ENCODE measurements at regions not wholly inside any gene's neighbourhood (a gene's known extent, or its start where the extent isn't known, plus 50 kb on each side); places are given as distances from the start of the nearest gene placed in this dataset.

- no peak for ATAC-seq
- no peak for TF ChIP-seq ZFP3 (CRISPR knock-in tag; IDR thresholded peaks at IDR 0.05)
- no peak for TF ChIP-seq PATZ1 (CRISPR knock-in tag; IDR thresholded peaks at IDR 0.05; ENCODE audit: borderline replicate concordance)
- no peak for TF ChIP-seq BACH2 (CRISPR knock-in tag; IDR thresholded peaks at IDR 0.05; ENCODE audit: borderline replicate concordance)
- TF ChIP-seq TCF4 (CRISPR knock-in tag; IDR thresholded peaks at IDR 0.05; ENCODE audit: borderline replicate concordance) = no peak
- TF ChIP-seq ZNF70 (CRISPR knock-in tag; IDR thresholded peaks at IDR 0.05) = no peak
- no peak for TF ChIP-seq PPARA (CRISPR knock-in tag; IDR thresholded peaks at IDR 0.05; ENCODE audit: borderline replicate concordance)
- TF ChIP-seq RARB (CRISPR knock-in tag; IDR thresholded peaks at IDR 0.05) = no peak
- no peak for TF ChIP-seq GLIS3 (CRISPR knock-in tag; IDR thresholded peaks at IDR 0.05)
- no peak for TF ChIP-seq CREB5 (CRISPR knock-in tag; IDR thresholded peaks at IDR 0.05; ENCODE audit: low read depth)
- TF ChIP-seq CSDC2 (CRISPR knock-in tag; IDR thresholded peaks at IDR 0.05) = no peak
- no peak for TF ChIP-seq TSHZ2 (CRISPR knock-in tag; IDR thresholded peaks at IDR 0.05)
- TF ChIP-seq ZC3H10 (CRISPR knock-in tag; IDR thresholded peaks at IDR 0.05) = no peak
- TF ChIP-seq ARNTL (CRISPR knock-in tag; IDR thresholded peaks at IDR 0.05; ENCODE audit: borderline replicate concordance, low read depth) = no peak
Observed at GRCh38 chr9:135229701-135230385, 142.4 kb downstream of the OLFM1 start.

GRCh38 chr9:135230386-135230765 is 142.9 kb downstream of the OLFM1 start:
- ATAC-seq = no peak
- TF ChIP-seq CREB5 (CRISPR knock-in tag; IDR thresholded peaks at IDR 0.05; ENCODE audit: low read depth) = no peak
- no peak for TF ChIP-seq ESRRG (CRISPR knock-in tag; IDR thresholded peaks at IDR 0.05)

GRCh38 chr9:135230817-135231520 is 143.5 kb downstream of the OLFM1 start:
- no peak for TF ChIP-seq ESRRG (CRISPR knock-in tag; IDR thresholded peaks at IDR 0.05)
- no peak for TF ChIP-seq RARB (CRISPR knock-in tag; IDR thresholded peaks at IDR 0.05)
- no peak for TF ChIP-seq GLIS3 (CRISPR knock-in tag; IDR thresholded peaks at IDR 0.05)
- TF ChIP-seq POU6F1 (CRISPR knock-in tag; IDR thresholded peaks at IDR 0.05; ENCODE audit: borderline replicate concordance, low read depth) = no peak
- no peak for TF ChIP-seq ZNF8 (CRISPR knock-in tag; IDR thresholded peaks at IDR 0.05)
- TF ChIP-seq SNAI2 (CRISPR knock-in tag; IDR thresholded peaks at IDR 0.05) = no peak
- TF ChIP-seq ISL1 (CRISPR knock-in tag; IDR thresholded peaks at IDR 0.05) = no peak
- ATAC-seq = no peak

All from SK-N-SH treated with all-trans-retinoic acid at 6 μM for 48 hours (cell line).